Smooth muscle cell (in vitro differentiated cells): ENCODE measurements at regions not wholly inside any gene's neighbourhood (a gene's known extent, or its start where the extent isn't known, plus 50 kb on each side); places are given as distances from the start of the nearest gene placed in this dataset.

ENCODE experiments used
- DNase-seq: peaks from one replicate; lab custom pipeline; 2025; ENCODE audit not compliant: unreplicated experiment; lab: John Stamatoyannopoulos, UW
- H2AFZ ChIP-seq: fragments of 200-600 bp; sonication (generic); 2 replicates; pipeline ENCODE4 v1.6.0; 2016; ENCODE audit warnings: antibody characterized with exemption, low read depth, mild to moderate bottlenecking
- H3F3A ChIP-seq: fragments of 200-600 bp; sonication (generic); 2 replicates; pipeline ENCODE4 v1.6.0; 2017; ENCODE audit warnings: antibody characterized with exemption, low read depth
- H3K27ac ChIP-seq: fragments of 200-600 bp; sonication (generic); 2 replicates; pipeline ENCODE4 v1.5.1; 2016; ENCODE audit warnings: low read depth, mild to moderate bottlenecking
- H3K27me3 ChIP-seq: fragments of 200-600 bp; sonication (generic); 2 replicates; pipeline ENCODE4 v1.6.1; 2016; ENCODE audit warnings: low read depth, mild to moderate bottlenecking
- H3K36me3 ChIP-seq: fragments of 200-600 bp; sonication (generic); 2 replicates; pipeline ENCODE4 v1.5.1; 2016; ENCODE audit warnings: low read depth
- H3K4me1 ChIP-seq: fragments of 200-600 bp; sonication (generic); 2 replicates; pipeline ENCODE4 v1.5.1; 2016; ENCODE audit warnings: low read depth
- H3K4me2 ChIP-seq: fragments of 200-600 bp; sonication (generic); 2 replicates; pipeline ENCODE4 v1.6.0; 2016; ENCODE audit warnings: mild to moderate bottlenecking
- H3K4me3 ChIP-seq: fragments of 200-600 bp; sonication (generic); 2 replicates; pipeline ENCODE4 v1.5.1; 2016; ENCODE audit warnings: mild to moderate bottlenecking
- H3K79me2 ChIP-seq: fragments of 200-600 bp; sonication (generic); 2 replicates; pipeline ENCODE4 v1.6.0; 2016; ENCODE audit warnings: low read depth, mild to moderate bottlenecking
- H3K9ac ChIP-seq: fragments of 200-600 bp; sonication (generic); 2 replicates; pipeline ENCODE4 v1.6.0; 2016; ENCODE audit warnings: low read depth
- H3K9me3 ChIP-seq: fragments of 200-600 bp; sonication (generic); replicated peaks from 2 replicates; pipeline ENCODE4 v1.5.1; 2016; ENCODE audit warnings: low read depth
- H4K20me1 ChIP-seq: fragments of 200-600 bp; sonication (generic); 2 replicates; pipeline ENCODE4 v1.6.0; 2016; ENCODE audit warnings: low read depth
- CTCF ChIP-seq: fragments of 200-600 bp; sonication (generic); IDR thresholded peaks from 2 replicates; pipeline ENCODE4 v1.5.1; 2017; ENCODE audit warnings: borderline replicate concordance, mild to moderate bottlenecking, antibody characterized with exemption; ENCODE audit not compliant: insufficient read depth, poor library complexity, severe bottlenecking
- WGBS: methylation state at CpG from one replicate; pipeline ENCODE4 v1.1.7; 2016; ENCODE audit warnings: low lambda C conversion rate; 5-methylcytosine and 5-hydroxymethylcytosine counted together

- H4K20me1 ChIP-seq = no peaks in the 10 kb centered on the region
- TF ChIP-seq CTCF = no peak
- H3K9ac ChIP-seq = no peak overlapping the region
- no peak for DNase-seq
- H3K9me3 ChIP-seq = no peaks in the 10 kb centered on the region
- H3F3A ChIP-seq = no peaks in the 10 kb centered on the region
- no peak overlapping the region for H3K4me3 ChIP-seq
- 8% methylated on average over 3 of the region's 3 CpGs for WGBS
- no peak overlapping the region for H2AFZ ChIP-seq
- no peaks in the 10 kb centered on the region for H3K27me3 ChIP-seq
- no peaks in the 10 kb centered on the region for H3K36me3 ChIP-seq
- no peaks in the 10 kb centered on the region for H3K4me1 ChIP-seq
- no peaks in the 10 kb centered on the region for H3K79me2 ChIP-seq
- H3K27ac ChIP-seq = no peak overlapping the region
- no peak overlapping the region for H3K4me2 ChIP-seq
Measured at GRCh38 chr3:152943645-152944044, 108.7 kb downstream of the P2RY1 start.

GRCh38 chr3:152944671-152945070 lies 109.7 kb downstream of the P2RY1 start:
- H3K79me2 ChIP-seq = no peaks in the 10 kb centered on the region
- H3K36me3 ChIP-seq = no peaks in the 10 kb centered on the region
- no peak for DNase-seq
- H3K27ac ChIP-seq = no peak overlapping the region
- no peaks in the 10 kb centered on the region for H4K20me1 ChIP-seq
- no peak for TF ChIP-seq CTCF
- H3K27me3 ChIP-seq = no peaks in the 10 kb centered on the region
- H3K9ac ChIP-seq = no peak overlapping the region
- 98% methylated on average over 1 of the region's 1 CpG for WGBS
- H2AFZ ChIP-seq = no peak overlapping the region
- no peaks in the 10 kb centered on the region for H3F3A ChIP-seq
- H3K9me3 ChIP-seq = no peaks in the 10 kb centered on the region
- H3K4me1 ChIP-seq = no peaks in the 10 kb centered on the region
- no peak overlapping the region for H3K4me3 ChIP-seq
- no peak overlapping the region for H3K4me2 ChIP-seq

DNA sequence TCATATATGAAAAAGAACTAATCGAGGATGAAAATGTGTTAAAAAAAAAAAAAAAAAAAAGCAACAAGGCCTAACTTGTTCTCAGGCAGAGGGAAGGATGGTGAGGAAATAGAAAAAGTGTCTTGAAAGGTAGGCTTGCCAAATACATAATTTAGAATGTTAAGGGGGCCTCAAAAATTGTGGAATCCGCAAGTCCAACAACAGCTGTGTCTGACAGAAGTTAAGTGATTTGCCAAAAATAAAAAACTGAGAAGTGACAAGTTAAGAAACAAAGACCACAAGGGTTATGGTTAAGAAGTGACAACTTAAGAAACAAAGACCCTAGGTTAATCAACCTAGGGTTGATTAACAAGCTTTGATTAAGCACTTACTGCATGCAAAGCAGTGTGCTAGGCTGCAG lies 110.6 kb downstream of the P2RY1 start:
- Histone ChIP-seq H3K9ac (no peak overlapping the region), H3K79me2 (no peaks in the 10 kb centered on the region), H3F3A (no peaks in the 10 kb centered on the region), H3K36me3 (no peaks in the 10 kb centered on the region), H3K4me3 (no peak overlapping the region), H2AFZ (no peak overlapping the region), H3K27ac (no peak overlapping the region), H3K9me3 (no peaks in the 10 kb centered on the region), H4K20me1 (no peaks in the 10 kb centered on the region), H3K4me2 (no peak overlapping the region), H3K27me3 (no peaks in the 10 kb centered on the region), H3K4me1 (no peaks in the 10 kb centered on the region)
- DNase-seq = no peak
- 91% methylated on average over 2 of the region's 2 CpGs for WGBS
- TF ChIP-seq CTCF = no peak

DNA sequence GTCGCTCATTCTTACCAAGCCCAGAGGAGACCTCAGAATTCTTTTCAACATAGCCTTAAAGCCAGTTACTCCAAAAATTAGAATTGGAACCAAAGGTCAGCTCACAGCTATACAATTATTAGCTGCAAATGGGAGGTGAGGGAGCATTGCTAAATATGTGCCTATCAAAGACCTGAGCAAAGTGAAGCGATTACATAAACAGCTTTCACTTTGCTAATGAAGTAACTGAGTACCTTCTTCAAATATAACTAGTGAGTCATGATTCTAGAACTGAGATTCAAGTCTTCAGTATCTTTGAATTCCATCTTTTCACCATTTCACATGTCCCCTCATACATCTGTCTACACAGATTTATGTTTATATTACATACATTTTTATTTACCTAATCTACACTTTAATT lies 122.6 kb downstream of the P2RY1 start:
- Histone ChIP-seq H3K4me3 (no peak overlapping the region), H4K20me1 (no peaks in the 10 kb centered on the region), H3K9me3 (no peaks in the 10 kb centered on the region), H3K79me2 (no peaks in the 10 kb centered on the region), H3K4me1 (no peaks in the 10 kb centered on the region), H3K27ac (no peak overlapping the region), H3K4me2 (no peak overlapping the region), H3F3A (no peaks in the 10 kb centered on the region), H3K27me3 (no peaks in the 10 kb centered on the region), H3K9ac (no peak overlapping the region), H3K36me3 (no peaks in the 10 kb centered on the region), H2AFZ (no peak overlapping the region)
- no peak for DNase-seq
- TF ChIP-seq CTCF = no peak
- 99% methylated on average over 2 of the region's 2 CpGs for WGBS
